OCI-LY1 (cell line): ENCODE measurements at regions not wholly inside any gene's neighbourhood (a gene's known extent, or its start where the extent isn't known, plus 50 kb on each side); places are given as distances from the start of the nearest gene placed in this dataset.

Source experiments
- H2AFZ ChIP-seq: fragments of 200-600 bp; sonication (generic), shearing (Covaris generic); 2 replicates; pipeline ENCODE4 v1.6.0; 2014; ENCODE audit warnings: antibody characterized with exemption, mild to moderate bottlenecking, low read length
- H3F3A ChIP-seq: fragments of 200-600 bp; sonication (generic), shearing (Covaris generic); 2 replicates; pipeline ENCODE4 v1.6.0; 2014; ENCODE audit warnings: mild to moderate bottlenecking, antibody characterized with exemption, low read length, moderate library complexity; ENCODE audit not compliant: insufficient read depth
- H3K27ac ChIP-seq: fragments of 200-600 bp; sonication (generic); 2 replicates; pipeline ENCODE4 v1.5.1; 2014; ENCODE audit warnings: low read length, mixed run types, mild to moderate bottlenecking, low read depth; ENCODE audit not compliant: poor library complexity, severe bottlenecking
- H3K27me3 ChIP-seq: fragments of 200-600 bp; sonication (generic); 2 replicates; pipeline ENCODE4 v1.6.0; 2014; ENCODE audit warnings: antibody characterized with exemption, mild to moderate bottlenecking, low read length, moderate library complexity; ENCODE audit not compliant: insufficient read depth
- H3K36me3 ChIP-seq: fragments of 200-600 bp; sonication (generic); 2 replicates; pipeline ENCODE4 v1.6.1; 2014; ENCODE audit warnings: mild to moderate bottlenecking, antibody characterized with exemption, low read length, moderate library complexity, mixed read lengths; ENCODE audit not compliant: insufficient read depth
- H3K4me1 ChIP-seq: fragments of 200-600 bp; sonication (generic); 2 replicates; pipeline ENCODE4 v1.5.1; 2014; ENCODE audit warnings: mild to moderate bottlenecking, low read length, moderate library complexity; ENCODE audit not compliant: insufficient read depth, severe bottlenecking
- H3K4me2 ChIP-seq: fragments of 200-600 bp; sonication (generic), shearing (Covaris generic); 2 replicates; pipeline ENCODE4 v1.6.1; 2014; ENCODE audit warnings: low read length
- H3K4me3 ChIP-seq: fragments of 200-600 bp; sonication (generic); 2 replicates; pipeline ENCODE4 v1.5.1; 2014; ENCODE audit warnings: low read length, low read depth, mild to moderate bottlenecking, mixed read lengths; ENCODE audit not compliant: poor library complexity, severe bottlenecking
- H3K79me2 ChIP-seq: fragments of 200-600 bp; shearing (Covaris generic); 2 replicates; pipeline ENCODE4 v1.6.1; 2016; ENCODE audit warnings: mixed run types, low read length, mixed read lengths; ENCODE audit not compliant: insufficient read depth
- H3K9ac ChIP-seq: fragments of 200-600 bp; sonication (generic), shearing (Covaris generic); 2 replicates; pipeline ENCODE4 v1.6.1; 2014; ENCODE audit warnings: mild to moderate bottlenecking, low read length, mixed read lengths
- H3K9me2 ChIP-seq: fragments of 200-600 bp; sonication (generic), shearing (Covaris generic); 2 replicates; pipeline ENCODE4 v1.6.1; 2014; ENCODE audit warnings: low read depth, mild to moderate bottlenecking, low read length, mixed read lengths
- H3K9me3 ChIP-seq: fragments of 200-600 bp; shearing (Covaris generic); 2 replicates; pipeline ENCODE4 v1.6.1; 2014; ENCODE audit warnings: low read length, mixed read lengths
- H4K20me1 ChIP-seq: fragments of 200-600 bp; sonication (generic), shearing (Covaris generic); 2 replicates; pipeline ENCODE4 v1.6.0; 2016; ENCODE audit warnings: mild to moderate bottlenecking, low read length; ENCODE audit not compliant: insufficient read depth
- EZH2 ChIP-seq: fragments of 200-600 bp; sonication (generic), shearing (Covaris generic); IDR thresholded peaks from 2 replicates; pipeline ENCODE4 v1.8.0; 2017; ENCODE audit warnings: borderline replicate concordance, mixed run types, mild to moderate bottlenecking, antibody characterized with exemption, low read length, moderate library complexity, mixed read lengths
- TF ChIP-seq, protein P1 (sequence below): fragments of 200-600 bp; sonication (generic), shearing (Covaris generic); IDR thresholded peaks from 2 replicates; pipeline ENCODE4 v1.5.1; 2017; ENCODE audit warnings: mild to moderate bottlenecking, antibody characterized with exemption, low read length, moderate library complexity, mixed read lengths

DNA sequence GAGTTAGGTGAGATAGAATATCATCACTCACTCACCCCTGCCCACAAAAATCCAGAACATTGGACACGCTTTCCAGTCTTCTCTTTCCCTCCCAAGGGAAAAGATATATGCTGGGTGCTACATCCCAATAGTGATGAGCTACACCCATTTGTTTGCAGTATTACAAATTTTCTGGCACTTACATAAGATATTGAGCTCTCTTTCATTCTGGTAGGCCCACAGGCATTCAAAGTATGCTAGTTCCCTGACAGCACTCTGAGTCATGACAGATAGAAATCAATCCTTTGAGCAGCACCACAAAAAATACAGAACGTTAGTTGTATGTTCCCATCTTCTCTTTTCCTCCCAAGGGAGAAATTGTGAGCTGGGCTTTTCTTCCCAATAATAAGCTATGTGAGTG is 477.6 kb upstream of the GRID2 start:
- no peaks in the 10 kb centered on the region for H4K20me1 ChIP-seq
- no peak overlapping the region for H2AFZ ChIP-seq
- H3K9me2 ChIP-seq, result no peaks in the 10 kb centered on the region
- H3K79me2 ChIP-seq, result no peaks in the 10 kb centered on the region
- no peaks in the 10 kb centered on the region for H3K36me3 ChIP-seq
- H3K4me2 ChIP-seq, result no peak overlapping the region
- H3K27me3 ChIP-seq, result no peaks in the 10 kb centered on the region
- H3K9me3 ChIP-seq, result no peaks in the 10 kb centered on the region
- H3K4me1 ChIP-seq, result no peaks in the 10 kb centered on the region
- H3K4me3 ChIP-seq, result no peak overlapping the region
- H3F3A ChIP-seq, result no peaks in the 10 kb centered on the region
- H3K27ac ChIP-seq, result no peak overlapping the region
- TF ChIP-seq, protein P1, sequence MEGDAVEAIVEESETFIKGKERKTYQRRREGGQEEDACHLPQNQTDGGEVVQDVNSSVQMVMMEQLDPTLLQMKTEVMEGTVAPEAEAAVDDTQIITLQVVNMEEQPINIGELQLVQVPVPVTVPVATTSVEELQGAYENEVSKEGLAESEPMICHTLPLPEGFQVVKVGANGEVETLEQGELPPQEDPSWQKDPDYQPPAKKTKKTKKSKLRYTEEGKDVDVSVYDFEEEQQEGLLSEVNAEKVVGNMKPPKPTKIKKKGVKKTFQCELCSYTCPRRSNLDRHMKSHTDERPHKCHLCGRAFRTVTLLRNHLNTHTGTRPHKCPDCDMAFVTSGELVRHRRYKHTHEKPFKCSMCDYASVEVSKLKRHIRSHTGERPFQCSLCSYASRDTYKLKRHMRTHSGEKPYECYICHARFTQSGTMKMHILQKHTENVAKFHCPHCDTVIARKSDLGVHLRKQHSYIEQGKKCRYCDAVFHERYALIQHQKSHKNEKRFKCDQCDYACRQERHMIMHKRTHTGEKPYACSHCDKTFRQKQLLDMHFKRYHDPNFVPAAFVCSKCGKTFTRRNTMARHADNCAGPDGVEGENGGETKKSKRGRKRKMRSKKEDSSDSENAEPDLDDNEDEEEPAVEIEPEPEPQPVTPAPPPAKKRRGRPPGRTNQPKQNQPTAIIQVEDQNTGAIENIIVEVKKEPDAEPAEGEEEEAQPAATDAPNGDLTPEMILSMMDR, result no peak
- no peak for TF ChIP-seq EZH2
- no peak overlapping the region for H3K9ac ChIP-seq

DNA sequence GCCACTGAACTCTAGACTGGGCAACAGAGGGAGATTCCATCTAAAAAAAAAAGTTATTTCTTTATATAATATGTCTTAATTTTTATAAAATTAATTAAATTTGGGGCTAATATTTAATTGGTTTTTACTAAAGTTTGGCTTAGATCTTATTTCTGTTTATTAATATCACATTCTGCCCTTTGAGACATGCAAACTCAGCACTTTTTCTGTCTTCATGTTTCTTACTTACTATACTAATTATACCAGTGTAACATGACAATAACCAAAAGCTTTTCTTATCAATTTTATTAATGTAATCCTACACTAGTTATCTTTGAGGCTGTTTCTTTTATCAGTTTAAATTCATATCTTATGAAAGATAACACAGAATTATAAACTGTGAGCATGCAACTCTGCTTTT is 475.9 kb upstream of the GRID2 start:
- no peaks in the 10 kb centered on the region for H3K9me2 ChIP-seq
- no peak overlapping the region for H2AFZ ChIP-seq
- H3K36me3 ChIP-seq, result no peaks in the 10 kb centered on the region
- H3K27ac ChIP-seq, result no peak overlapping the region
- no peak overlapping the region for H3K9ac ChIP-seq
- no peaks in the 10 kb centered on the region for H3K27me3 ChIP-seq
- no peaks in the 10 kb centered on the region for H3K4me1 ChIP-seq
- no peaks in the 10 kb centered on the region for H3K79me2 ChIP-seq
- no peaks in the 10 kb centered on the region for H3F3A ChIP-seq
- no peak overlapping the region for H3K4me3 ChIP-seq
- no peak for TF ChIP-seq EZH2
- TF ChIP-seq, protein P1, result no peak
- no peaks in the 10 kb centered on the region for H3K9me3 ChIP-seq
- no peak overlapping the region for H3K4me2 ChIP-seq
- H4K20me1 ChIP-seq, result no peaks in the 10 kb centered on the region

DNA sequence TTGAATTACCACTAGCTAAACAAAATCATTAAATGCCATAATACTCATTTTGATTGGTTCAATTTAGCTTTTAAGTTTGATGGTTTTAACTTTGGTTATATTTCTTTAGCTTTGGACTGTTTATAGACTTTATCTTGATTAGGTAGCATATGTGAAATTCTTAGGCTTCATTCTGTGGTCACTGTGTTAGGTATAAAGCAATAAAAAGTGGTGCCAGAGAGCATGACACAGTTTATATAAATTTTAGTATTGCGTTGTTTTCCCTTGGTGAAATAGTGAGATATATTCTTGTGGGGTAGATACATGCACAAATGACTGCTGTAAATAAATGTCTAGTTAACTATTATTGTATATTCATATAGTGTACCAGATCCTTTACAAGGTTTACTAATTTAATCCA is 474.2 kb upstream of the GRID2 start:
- Histone ChIP-seq H3K27me3 (no peaks in the 10 kb centered on the region), H3K36me3 (no peaks in the 10 kb centered on the region), H3F3A (no peaks in the 10 kb centered on the region), H3K9me2 (no peaks in the 10 kb centered on the region), H4K20me1 (no peaks in the 10 kb centered on the region), H3K9me3 (no peaks in the 10 kb centered on the region), H3K4me3 (no peak overlapping the region), H3K79me2 (no peaks in the 10 kb centered on the region), H2AFZ (no peak overlapping the region), H3K4me1 (no peaks in the 10 kb centered on the region), H3K4me2 (no peak overlapping the region), H3K9ac (no peak overlapping the region), H3K27ac (no peak overlapping the region)
- TF ChIP-seq EZH2, result no peak

DNA sequence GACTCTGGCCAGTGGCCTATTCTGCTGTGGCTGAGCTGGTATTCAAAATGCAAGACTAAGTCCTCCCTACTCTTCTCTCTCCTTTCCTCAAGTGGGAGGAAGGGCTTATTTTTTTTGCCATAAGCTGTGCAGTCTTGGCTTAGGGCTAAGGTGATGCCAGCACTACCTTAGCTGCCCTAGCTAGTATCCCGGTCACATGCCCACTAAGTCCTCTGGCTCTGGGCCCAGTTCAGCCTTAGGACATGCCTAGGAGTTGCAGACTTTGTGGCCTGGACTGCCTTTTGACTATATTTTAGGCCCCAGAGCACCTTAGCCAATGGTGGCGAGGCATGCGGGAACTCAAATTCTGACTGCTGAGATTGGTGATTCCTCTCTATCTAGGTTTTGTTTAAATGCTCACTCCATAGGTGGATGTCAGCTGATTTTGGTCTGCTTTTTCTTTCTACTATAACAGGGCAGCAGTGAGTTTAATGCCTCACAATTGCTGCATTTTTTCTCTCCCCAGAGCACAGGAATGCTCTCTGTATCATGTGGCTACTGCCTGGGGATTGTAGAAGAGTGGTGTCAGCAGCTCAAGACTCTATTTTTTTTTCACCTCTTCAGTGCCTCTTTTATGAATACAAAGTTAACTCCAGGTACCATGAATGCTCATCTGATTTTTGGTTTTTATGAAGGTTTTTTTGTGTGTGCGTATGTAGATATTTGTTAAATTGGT is 472.9 kb upstream of the GRID2 start:
- H3K27ac ChIP-seq, result no peak overlapping the region
- H3K9me3 ChIP-seq, result no peaks in the 10 kb centered on the region
- TF ChIP-seq, protein P1, result no peak
- no peak for TF ChIP-seq EZH2
- no peak overlapping the region for H3K9ac ChIP-seq
- H3K4me3 ChIP-seq, result no peak overlapping the region
- no peak overlapping the region for H3K4me2 ChIP-seq
- no peaks in the 10 kb centered on the region for H3K79me2 ChIP-seq
- no peaks in the 10 kb centered on the region for H3K36me3 ChIP-seq
- no peaks in the 10 kb centered on the region for H4K20me1 ChIP-seq
- no peak overlapping the region for H2AFZ ChIP-seq
- H3K4me1 ChIP-seq, result no peaks in the 10 kb centered on the region
- no peaks in the 10 kb centered on the region for H3K9me2 ChIP-seq
- H3F3A ChIP-seq, result no peaks in the 10 kb centered on the region
- no peaks in the 10 kb centered on the region for H3K27me3 ChIP-seq
